DMS79 treated with DMSO at 0.1 percent for 48 hours (cell line): ENCODE measurements at regions not wholly inside any gene's neighbourhood (a gene's known extent, or its start where the extent isn't known, plus 50 kb on each side); places are given as distances from the start of the nearest gene placed in this dataset.

Experiments used
- DNase-seq: peaks from one replicate; lab custom pipeline; 2025; lab: John Stamatoyannopoulos, UW

DNA sequence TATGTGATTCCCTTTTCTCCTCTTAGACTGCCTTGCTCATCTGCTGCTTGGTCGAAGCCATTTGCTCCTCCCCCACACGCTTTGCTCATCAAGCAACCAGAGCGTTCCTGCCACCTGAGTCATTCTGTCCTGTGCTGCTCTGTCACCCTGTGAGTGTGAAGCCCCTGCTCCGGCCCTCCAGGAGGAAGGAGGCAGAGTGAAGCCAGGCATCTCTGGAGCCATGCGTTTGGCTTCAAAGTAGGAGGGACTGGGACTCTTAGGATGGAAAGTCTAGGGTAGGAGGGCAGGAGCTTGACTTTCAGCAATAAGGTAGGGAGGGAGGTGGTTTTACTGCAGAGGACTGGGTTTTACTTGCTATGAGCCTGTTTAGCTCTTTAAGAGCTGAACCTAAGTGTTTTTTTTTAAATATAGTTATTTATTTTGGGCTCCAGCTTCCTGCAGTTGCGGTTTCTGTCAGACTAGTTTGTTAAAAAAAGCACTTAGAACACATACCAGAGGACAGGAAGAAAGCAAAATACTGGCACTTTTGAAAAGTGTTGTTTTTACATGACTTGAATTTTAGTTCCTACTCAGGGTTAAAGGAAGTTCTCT, 63.6 kb downstream of the SPINK2 start:
- DNase-seq = no peak

DNA sequence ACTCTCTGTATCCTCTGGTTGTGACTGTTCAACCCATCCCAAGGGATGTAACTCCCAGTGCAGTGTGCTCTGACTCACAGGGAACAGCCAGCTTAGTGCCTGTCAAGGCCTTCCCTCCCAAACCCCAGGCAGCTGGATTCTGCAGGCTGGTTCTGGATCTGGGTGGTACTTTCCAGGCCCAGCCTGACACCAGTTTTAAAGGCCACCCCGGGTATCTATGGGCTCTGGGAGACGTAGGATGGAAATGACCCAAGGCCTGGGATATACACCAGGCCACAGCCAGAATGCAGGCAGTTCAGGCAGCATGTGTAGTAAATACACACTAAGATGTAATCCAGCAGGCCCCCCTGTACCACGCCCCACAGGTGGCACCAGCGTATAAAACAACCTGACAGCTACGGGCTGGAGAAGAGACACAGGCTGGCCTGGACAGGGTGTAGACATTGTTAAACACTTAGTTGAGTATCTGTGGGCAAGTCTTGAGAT, 64.2 kb downstream of the SPINK2 start:
- DNase-seq = no peak

DNA sequence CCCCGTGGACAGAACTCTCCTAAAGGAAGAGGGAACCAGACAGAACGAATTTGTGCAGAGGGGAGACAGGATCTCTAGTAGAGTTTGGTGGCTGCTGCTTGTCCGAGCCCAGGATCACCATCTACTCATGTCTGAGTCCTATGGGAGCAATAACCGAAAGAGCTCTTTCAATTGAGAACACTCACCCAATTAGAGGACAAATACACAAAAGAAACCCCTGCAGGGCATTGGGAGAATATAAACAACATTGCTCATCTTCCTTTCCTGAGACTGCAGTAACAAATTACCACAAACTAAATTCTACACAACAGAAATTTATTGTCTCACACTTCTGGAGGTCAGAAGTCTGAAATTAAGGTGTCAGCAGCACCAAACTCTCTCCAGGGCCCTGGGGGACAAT, 65.6 kb downstream of the SPINK2 start:
- DNase-seq = no peak

DNA sequence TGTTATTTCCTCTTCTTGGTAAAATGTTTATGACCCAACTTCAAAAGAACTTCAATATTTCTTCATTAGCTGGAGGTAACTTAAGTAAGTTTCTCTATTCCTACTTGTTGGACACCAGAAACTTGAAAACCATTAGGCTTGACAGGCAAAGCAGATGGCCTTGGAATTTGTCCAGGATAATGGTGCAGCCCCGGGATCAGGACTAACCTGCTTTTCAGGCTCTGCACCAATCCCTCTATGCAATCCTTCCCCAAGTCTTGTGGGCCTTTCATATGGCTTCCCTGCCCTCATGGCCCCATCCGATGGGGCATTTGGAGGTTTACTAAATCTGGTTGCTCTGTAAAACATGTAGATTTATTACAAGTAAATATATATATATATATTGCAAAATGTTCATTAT, 68.5 kb downstream of the SPINK2 start:
- peak; percentile 58 for DNase-seq

DNA sequence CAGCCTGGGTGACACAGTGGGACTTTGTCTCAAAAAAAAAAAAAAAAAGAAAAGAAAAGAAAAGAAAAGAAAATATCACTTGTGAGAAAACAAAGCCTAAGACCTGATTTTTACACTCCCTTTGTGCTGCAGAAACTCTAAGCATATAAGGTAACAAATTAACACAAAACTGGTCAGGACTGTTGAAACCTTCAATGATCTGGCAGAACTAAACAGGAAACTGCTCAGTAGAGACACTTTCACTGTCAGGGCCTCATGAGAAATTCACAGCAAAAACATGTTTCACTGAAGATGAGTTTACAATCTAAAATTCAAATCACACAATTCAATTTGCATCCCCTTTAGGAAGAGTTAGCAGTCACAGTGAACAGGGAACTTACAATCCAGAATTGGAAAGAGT, 69.1 kb upstream of the HOPX start:
- no peak for DNase-seq

DNA sequence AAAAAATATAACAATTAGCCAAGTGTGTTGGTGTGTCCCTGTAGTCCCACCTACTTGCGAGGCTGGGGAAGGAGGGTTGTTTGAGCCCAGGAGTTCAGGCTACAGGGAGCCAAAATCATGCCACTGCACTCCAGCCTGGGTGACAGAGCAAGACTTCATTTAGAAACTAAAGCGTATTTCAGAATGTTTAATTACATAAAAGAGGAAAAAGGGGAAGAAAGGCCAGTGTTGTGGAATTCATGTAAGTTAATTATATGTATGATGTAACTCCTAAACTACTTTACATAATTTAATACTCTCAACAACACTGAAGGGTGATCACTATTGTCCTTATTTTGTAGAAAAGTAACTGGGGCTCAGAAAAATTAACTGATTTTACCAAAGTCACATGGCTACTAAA, 67.2 kb upstream of the HOPX start:
- no peak for DNase-seq

DNA sequence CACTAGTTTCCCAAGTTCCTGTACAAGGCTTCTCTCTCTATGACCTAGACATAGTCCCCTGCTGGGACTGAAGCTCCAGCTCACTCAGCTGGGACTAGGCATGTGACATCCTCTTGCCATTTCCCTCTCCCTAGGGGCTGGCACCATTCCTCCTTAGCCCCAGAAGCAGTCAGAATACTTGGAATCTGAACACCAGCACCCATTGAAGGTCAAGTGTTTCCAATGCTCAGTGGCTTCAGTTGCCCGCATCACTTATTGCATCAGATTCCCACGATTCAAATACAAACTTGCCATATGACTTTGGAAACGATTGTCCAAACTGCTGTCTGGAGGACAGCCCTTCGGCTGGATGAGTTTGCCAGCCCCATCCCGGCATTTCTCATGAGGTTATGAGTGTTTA, 65.5 kb upstream of the HOPX start:
- no peak for DNase-seq

DNA sequence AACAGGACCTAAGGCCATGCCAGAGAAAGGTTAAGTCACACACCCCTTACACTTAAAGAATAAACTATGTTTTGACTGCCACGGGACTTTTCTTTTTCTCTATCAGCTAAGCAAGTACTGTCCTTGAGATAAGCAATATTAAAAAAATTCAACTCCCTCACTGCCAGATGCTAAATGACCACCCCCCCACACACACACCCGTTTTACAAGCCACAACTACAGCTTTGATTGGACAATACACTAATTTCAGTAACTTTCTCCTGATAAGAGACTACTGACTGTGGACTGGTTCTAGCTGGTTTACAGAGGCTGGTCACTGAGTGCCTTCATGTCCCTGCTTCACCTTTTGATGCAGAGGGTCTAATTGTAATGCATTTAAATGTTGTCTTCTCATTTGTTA, 63.9 kb upstream of the HOPX start:
- DNase-seq = no peak

DNA sequence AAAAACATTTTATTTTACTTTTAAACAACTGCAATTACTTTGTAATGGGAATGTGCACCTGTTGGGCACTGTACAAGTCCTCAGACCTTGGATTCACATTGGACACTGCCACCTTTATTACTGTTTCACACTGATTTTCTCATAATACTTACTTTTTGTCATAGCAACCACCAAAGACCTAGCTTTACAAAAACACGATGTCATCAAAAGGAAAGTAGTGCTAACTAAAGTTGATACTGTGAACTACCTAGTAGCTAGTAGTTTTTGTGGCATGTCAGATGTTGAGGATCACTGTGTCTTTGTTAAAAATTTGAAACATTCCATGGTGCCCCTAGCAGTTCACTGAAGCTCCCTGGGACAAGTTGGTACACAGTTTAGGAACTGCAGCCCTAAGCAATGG, 62.9 kb upstream of the HOPX start:
- no peak for DNase-seq

DNA sequence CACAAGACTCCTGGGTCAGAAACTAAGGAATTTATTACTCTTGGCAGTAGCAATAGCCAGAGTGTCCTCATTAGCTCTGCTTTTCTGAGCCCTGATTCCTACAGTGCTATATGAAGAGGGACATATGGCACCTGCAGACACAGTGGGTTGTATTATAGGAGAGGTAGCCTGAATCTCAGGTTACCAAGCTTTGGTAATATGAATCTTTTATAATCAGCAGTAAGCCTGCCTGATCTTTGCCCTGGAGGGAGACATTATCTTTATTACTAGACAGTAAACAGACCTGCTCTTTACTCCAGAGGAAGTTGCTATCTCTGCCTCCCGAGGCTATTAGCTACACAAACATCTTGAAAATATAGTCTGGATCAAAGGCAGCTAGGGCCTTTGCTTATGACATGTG, 62.5 kb upstream of the HOPX start:
- DNase-seq = no peak

DNA sequence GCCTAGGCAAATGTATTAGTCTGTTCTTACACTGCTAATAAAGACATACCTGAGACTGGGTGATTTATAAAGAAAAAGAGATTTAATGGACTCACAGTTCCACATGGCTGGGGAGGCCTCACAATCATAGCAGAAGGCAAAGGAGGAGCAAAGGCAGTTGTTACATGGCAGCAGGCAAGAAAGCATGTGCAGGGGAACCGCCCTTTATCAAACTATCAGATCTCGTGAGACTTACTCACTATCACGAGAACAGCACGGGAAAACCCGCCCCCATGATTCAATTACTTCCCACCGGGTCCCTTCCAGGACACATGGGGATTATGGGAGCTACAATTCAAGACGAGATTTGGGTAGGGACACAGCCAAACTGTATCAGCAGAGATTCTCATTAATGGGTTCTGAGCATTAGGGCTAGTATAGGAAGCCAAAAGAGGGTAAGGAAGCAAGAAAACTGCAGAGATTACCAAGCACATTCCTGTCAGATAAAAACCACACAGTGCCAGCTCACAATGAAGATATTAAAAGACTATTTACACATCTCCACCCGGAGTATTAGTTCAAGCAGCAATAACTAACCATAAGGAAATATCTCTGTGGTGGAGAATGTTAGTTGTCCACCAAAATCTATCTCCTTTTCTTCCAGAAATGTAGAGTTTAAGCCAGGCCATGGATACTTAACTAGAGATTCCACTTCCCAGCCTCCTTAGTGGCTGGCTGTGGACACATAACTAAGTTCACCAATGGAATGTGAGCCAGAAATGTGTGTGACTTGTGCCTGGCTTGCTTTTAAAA, 61.2 kb upstream of the HOPX start:
- no peak for DNase-seq

DNA sequence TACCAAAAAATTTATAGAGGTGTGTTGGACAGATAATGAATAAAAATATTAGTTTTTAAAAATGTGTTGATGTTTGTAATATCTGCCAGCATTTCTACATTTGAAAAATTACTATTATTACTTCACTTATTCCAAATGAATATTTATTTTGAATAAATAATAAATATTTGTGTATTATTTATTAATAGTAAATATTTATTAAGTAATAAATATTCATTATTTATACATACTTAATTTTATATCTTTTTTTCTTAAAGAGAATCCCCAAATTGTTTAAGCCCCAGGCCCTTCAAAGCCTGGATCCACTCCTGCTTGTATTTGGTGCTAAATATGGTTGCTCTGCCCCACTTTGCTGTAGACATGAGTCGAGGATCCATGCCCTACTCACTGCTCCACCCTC, 60.5 kb upstream of the HOPX start:
- DNase-seq = no peak

DNA sequence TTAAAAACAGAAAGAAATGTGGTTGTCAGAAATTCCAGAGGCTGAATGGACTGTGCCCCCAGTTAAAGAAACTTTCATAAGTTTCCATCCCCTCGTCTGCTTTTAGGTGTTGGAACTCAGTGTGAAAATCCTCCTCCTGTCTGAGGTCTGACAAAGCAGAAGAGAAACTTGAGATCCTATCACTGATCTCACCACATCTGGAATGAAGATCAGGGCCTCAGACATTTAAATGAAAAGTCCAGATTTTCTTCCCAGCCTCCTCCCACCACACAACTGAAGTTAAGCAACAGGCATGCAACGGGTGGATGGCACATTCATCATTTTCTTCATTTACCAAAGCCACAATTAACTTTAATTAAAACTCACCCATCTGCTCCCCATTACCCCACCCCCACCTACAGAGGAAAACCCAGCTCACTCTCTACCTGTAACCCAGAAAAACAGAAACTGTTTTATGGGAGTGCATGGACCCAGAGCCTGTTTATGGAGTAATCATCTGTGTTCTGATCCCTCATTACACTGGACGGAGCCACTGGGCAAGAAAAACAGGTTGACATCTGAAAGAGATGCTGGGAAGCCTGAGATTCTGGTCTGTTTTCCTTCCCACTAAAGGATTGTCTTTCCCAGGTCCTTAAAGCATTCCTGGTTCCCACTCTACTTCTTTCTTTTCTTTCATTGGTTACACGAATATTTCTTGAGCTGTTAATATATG, 58.1 kb upstream of the HOPX start:
- DNase-seq = no peak

DNA sequence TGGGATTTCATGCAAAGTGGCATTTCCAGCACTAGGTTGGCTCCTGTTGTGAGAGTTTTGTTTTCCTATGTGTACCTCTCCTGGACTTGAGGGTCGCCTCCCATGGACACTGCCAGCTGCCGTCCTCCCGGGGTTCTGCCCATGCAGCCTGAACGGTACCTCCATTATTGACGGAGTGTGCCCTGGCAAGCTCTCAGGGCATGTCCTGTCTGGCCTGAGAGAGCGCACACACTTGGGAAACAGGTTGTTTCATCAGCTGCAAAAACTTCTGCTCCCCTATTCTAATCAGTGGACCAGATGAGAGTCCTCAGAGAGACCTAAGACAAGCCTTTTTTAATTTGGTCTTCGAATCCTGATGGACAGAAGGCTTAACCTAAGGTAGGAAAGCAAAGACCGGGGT, 56.6 kb upstream of the HOPX start:
- DNase-seq = peak; percentile 71

DNA sequence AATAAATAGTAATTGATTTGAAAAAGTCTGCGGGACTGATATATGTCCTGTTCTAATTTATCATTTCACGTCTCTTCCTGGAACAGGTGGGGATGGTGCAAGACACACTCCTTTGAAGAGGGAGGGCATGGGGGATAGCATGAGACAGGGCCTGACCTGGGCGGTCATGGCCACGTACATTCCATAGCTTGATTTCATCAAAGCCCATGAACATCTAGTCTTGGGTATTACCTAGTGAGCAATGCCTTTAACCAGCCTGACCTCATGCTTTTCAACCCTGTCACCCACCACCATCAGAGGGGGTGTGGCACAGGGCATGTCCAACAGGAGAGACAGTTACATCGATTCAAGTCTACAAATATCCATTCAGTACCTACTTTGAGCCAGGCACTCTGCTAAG, 52.3 kb upstream of the HOPX start:
- DNase-seq = no peak

DNA sequence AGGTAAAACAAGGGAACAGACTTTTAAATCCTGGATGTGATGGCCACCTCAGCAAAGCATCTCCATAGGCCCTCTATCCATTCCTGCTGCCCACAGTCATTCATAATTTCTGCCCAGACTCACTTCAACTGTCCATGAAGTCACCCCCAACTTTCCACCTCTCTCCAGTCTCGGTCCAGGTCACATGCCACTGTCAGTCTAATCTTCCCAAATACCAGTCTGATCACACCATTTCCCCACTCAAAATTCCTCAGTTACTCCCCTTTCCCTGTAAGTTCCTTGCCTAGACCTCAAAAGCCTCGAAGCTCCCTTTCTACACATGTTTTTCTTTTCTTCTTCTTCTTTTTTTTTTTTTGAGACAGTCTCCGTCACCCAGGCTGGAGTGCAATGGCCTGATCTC, 51.2 kb upstream of the HOPX start:
- no peak for DNase-seq

DNA sequence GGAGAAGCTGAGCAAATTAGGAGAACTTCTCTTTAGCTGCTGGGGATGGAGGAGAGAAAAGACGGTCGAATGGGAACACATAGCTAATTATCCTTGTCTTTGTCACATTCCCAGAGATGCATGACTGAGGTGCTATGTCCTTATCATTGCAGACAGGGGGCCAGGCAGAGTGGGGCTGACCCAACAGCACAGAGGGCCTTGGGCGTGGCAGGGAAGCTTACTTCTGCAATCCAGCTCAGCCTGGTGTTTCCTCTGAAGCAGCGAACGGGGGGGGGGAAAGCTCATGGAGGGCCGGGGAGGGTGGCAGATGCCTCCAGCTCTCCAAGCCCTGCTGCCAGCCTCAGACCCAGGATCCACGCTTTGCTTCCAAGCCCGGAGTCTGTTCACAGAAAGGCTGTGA, 50.8 kb upstream of the HOPX start:
- peak; percentile 22 for DNase-seq
